Activated T-helper 2 cell treated with anti-CD3 and anti-CD28 coated beads, Interferon-gamma antibody, Interleukin-2, Interleukin-4, amounts not matched to agents 10 μg/mL and 5 μg/mL and 100 μg/mL, durations not matched to agents 14 hours and 24 hours and 36 hours (primary cell): ENCODE measurements at regions not wholly inside any gene's neighbourhood (a gene's known extent, or its start where the extent isn't known, plus 50 kb on each side); places are given as distances from the start of the nearest gene placed in this dataset.
"Not testable (repeated sequence)": the region's sequence is repeated elsewhere in the genome, so short reads cannot be mapped to it uniquely, and the experiment has no call there.

Source experiments
- DNase-seq: peaks from one replicate; pipeline ENCODE4 v3.0.0; 2021; ENCODE audit warnings: low spot score
- H3K27ac Mint-ChIP-seq: one replicate; pipeline ENCODE4 v1.8.0; 2021; ENCODE audit warnings: mixed read lengths
- H3K27me3 Mint-ChIP-seq: one replicate; pipeline ENCODE4 v1.8.0; 2021; ENCODE audit warnings: low read depth, mixed read lengths
- H3K36me3 Mint-ChIP-seq: one replicate; pipeline ENCODE4 v1.8.0; 2021; ENCODE audit warnings: low read depth, mixed read lengths
- H3K4me1 Mint-ChIP-seq: one replicate; pipeline ENCODE4 v1.8.0; 2021; ENCODE audit warnings: low read depth, mixed read lengths
- H3K4me3 Mint-ChIP-seq: one replicate; pipeline ENCODE4 v1.8.0; 2021; ENCODE audit warnings: low read depth, mild to moderate bottlenecking, moderate library complexity, mixed read lengths
- H3K9me3 Mint-ChIP-seq: one replicate; pipeline ENCODE4 v1.8.0; 2021; ENCODE audit warnings: mixed read lengths
- intact Hi-C: fragments of 100-400 bp; cut with micrococcal nuclease; formaldehyde crosslinking; loops from one replicate; pipeline ENCODE4 v1.15.1; 2023

- no peak for DNase-seq
- H3K4me1 Mint-ChIP-seq = no peaks in the 10 kb centered on the region
- H3K27me3 Mint-ChIP-seq = peaks cover 16% of the 10 kb centered on the region
- H3K27ac Mint-ChIP-seq = no peak overlapping the region
- no peaks in the 10 kb centered on the region for H3K9me3 Mint-ChIP-seq
- H3K36me3 Mint-ChIP-seq = no peaks in the 10 kb centered on the region
- intact Hi-C loops = no loop called here
- no peak overlapping the region for H3K4me3 Mint-ChIP-seq
These were observed 103.7 kb upstream of the MNS1 start for GRCh38 chr15:56568466-56569167.

GRCh38 chr15:56557415-56557814 lies 92.5 kb upstream of the MNS1 start:
- intact Hi-C loops = no loop called here
- Mint-ChIP-seq H3K27ac (no peak overlapping the region), H3K36me3 (no peaks in the 10 kb centered on the region), H3K4me1 (no peaks in the 10 kb centered on the region), H3K4me3 (no peak overlapping the region), H3K27me3 (peaks cover 1% of the 10 kb centered on the region), H3K9me3 (peaks cover 35% of the 10 kb centered on the region)
- no peak for DNase-seq

- Mint-ChIP-seq H3K9me3 (peaks cover 27% of the 10 kb centered on the region), H3K4me3 (no peak overlapping the region), H3K36me3 (no peaks in the 10 kb centered on the region), H3K27me3 (peaks cover 1% of the 10 kb centered on the region), H3K27ac (no peak overlapping the region), H3K4me1 (no peaks in the 10 kb centered on the region)
- DNase-seq = no peak
- intact Hi-C loops = no loop called here
These were observed 88.5 kb upstream of the MNS1 start for GRCh38 chr15:56553486-56553885.

DNA sequence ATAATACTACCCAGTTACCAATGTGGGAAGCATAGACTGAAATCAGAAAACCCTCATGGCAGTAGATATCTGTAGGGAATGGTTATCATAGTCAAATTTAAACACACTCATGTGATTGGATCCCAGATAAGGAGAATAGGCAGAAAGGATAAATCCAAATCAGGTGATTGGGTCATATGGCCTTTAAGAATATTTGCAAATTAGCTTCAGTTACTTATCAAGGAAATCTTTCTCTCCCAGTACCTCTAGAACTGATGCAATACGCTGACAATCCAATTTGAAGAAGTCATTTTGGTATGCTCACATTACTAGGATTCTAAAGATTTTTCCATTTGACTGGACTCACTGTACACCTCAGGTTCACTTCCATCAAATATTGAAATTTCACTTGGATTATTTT lies 87.7 kb upstream of the MNS1 start:
- Mint-ChIP-seq H3K27me3 (peaks cover 1% of the 10 kb centered on the region), H3K4me3 (no peak overlapping the region), H3K4me1 (no peaks in the 10 kb centered on the region), H3K9me3 (peaks cover 19% of the 10 kb centered on the region), H3K36me3 (no peaks in the 10 kb centered on the region), H3K27ac (no peak overlapping the region)
- intact Hi-C loops = no loop called here
- DNase-seq = no peak

DNA sequence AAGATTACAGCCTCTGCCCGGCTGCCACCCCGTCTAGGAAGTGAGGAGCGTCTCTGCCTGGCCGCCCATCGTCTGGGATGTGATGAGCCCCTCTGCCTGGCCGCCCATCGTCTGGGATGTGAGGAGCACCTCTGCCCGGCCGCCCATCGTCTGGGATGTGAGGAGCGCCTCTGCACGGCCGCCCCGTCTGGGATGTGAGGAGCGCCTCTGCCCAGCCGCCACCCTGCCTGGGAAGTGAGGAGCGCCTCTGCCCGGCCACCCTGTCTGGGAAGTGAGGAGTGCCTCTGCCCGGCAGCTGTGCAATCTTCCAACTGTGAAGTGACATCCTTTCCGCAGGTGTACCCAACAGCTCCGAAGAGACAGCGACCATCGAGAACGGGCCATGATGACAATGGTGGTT lies 75.6 kb upstream of the MNS1 start:
- DNase-seq, H3K27ac Mint-ChIP-seq, H3K36me3 Mint-ChIP-seq, H3K4me3 Mint-ChIP-seq, H3K4me1 Mint-ChIP-seq, intact Hi-C loops, H3K27me3 Mint-ChIP-seq: not testable (repeated sequence)
- peaks cover 21% of the 10 kb centered on the region for H3K9me3 Mint-ChIP-seq

GRCh38 chr15:56540157-56540556 lies 75.2 kb upstream of the MNS1 start:
- H3K27me3 Mint-ChIP-seq, H3K4me1 Mint-ChIP-seq, intact Hi-C loops, H3K4me3 Mint-ChIP-seq, DNase-seq, H3K27ac Mint-ChIP-seq, H3K36me3 Mint-ChIP-seq: not testable (repeated sequence)
- peaks cover 21% of the 10 kb centered on the region for H3K9me3 Mint-ChIP-seq

DNA sequence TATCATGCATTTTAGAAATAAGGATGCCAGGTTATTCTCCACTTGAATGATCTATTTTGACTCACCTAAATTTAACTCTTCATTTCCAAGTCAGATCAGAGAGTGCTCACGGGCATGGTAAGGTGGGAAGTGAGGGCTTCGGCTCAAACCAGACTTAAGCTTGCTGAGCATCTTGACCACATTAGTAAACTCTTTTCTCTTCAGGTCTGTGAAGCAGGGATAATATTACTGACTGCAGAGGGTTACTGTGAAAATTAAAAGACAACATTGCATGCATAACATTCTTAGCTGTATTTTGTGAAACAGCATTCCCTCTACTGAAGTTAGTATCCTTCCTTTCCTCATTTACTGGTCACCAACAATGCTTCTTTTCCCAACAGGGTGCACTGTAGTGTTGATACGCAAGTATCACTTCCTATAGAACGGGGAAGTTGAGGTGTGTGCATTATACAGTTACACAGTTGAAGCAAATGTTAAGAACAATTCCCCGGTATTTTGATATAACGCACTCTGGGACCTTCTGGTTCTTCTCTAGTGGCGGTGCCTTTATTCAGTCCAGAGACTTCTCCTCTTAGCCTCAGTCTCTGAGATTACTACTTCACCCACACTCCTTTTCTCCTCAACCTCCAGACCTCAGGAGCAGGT lies 74.1 kb upstream of the MNS1 start:
- Mint-ChIP-seq H3K9me3 (peaks cover 10% of the 10 kb centered on the region), H3K36me3 (no peaks in the 10 kb centered on the region), H3K4me3 (no peak overlapping the region), H3K27me3 (peaks cover 5% of the 10 kb centered on the region), H3K27ac (no peak overlapping the region), H3K4me1 (peaks cover 7% of the 10 kb centered on the region)
- DNase-seq = no peak
- intact Hi-C loops = no loop called here

GRCh38 chr15:56537881-56538280 lies 72.9 kb upstream of the MNS1 start:
- Mint-ChIP-seq H3K4me3 (no peak overlapping the region), H3K27me3 (peaks cover 9% of the 10 kb centered on the region), H3K27ac (no peak overlapping the region), H3K9me3 (peaks cover 4% of the 10 kb centered on the region), H3K4me1 (peaks cover 7% of the 10 kb centered on the region), H3K36me3 (no peaks in the 10 kb centered on the region)
- intact Hi-C loops = no loop called here
- peak; percentile 41 for DNase-seq

DNA sequence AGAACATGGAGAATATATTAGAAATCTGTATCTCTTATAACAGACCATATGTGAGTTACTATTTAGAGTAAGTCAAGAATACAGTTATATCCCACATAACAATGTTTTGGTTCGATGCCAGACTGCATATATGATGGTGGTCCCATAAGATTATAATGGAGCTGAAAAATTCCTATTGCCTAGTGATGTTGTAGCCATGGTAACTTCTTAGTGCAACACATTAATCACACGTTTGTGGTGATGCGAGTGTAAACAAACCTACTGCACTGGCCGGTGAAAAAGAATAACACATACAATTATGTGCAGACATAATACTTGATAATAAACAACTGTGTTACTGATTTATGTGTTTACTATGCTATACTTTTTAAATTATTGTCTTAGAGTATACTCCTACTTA lies 69.8 kb upstream of the MNS1 start:
- no peaks in the 10 kb centered on the region for H3K36me3 Mint-ChIP-seq
- H3K27ac Mint-ChIP-seq = no peak overlapping the region
- peaks cover 7% of the 10 kb centered on the region for H3K4me1 Mint-ChIP-seq
- H3K9me3 Mint-ChIP-seq = no peaks in the 10 kb centered on the region
- no peak for DNase-seq
- intact Hi-C loops = no loop called here
- peaks cover 9% of the 10 kb centered on the region for H3K27me3 Mint-ChIP-seq
- H3K4me3 Mint-ChIP-seq = no peak overlapping the region

DNA sequence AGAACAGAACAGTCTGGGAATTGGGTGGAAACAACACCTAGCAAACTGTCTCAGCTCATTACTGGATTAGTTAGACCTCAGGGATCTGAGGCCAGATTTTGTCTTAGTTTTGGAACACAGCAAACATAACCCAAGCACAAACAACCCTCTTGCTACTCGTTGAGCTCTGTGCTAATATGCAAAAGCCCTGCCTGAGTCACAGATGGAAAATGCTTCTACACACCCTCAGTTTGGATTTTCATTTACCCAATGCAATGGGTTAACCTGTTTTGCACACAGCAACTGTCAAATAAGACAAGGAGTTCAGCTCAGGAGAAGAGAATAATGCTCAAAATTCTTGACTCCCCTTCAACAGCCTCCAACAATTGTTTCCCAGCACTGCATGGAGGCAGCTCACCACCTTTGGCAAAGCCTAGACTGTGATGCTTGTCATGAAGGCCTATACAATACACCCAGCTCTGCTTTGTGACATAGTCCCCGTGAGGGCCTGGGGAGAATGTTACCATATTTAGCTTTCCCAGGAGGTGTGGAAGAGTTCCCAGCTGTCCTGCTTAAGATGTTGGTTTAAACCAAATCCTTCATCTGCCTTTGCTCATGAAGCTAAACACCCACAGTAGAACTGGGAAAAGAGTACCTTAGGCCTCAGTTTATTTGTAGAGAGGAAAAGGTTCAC lies 68.9 kb upstream of the MNS1 start:
- no peak for DNase-seq
- H3K27ac Mint-ChIP-seq = no peak overlapping the region
- peaks cover 7% of the 10 kb centered on the region for H3K4me1 Mint-ChIP-seq
- no peak overlapping the region for H3K4me3 Mint-ChIP-seq
- peaks cover 6% of the 10 kb centered on the region for H3K27me3 Mint-ChIP-seq
- H3K9me3 Mint-ChIP-seq = no peaks in the 10 kb centered on the region
- H3K36me3 Mint-ChIP-seq = no peaks in the 10 kb centered on the region
- intact Hi-C loops = no loop called here

GRCh38 chr15:56532721-56533460 lies 68.0 kb upstream of the MNS1 start:
- H3K27ac Mint-ChIP-seq = no peak overlapping the region
- H3K4me3 Mint-ChIP-seq = no peak overlapping the region
- H3K4me1 Mint-ChIP-seq = peaks cover 1% of the 10 kb centered on the region
- DNase-seq = no peak
- intact Hi-C loops = no loop called here
- peaks cover 4% of the 10 kb centered on the region for H3K27me3 Mint-ChIP-seq
- no peaks in the 10 kb centered on the region for H3K9me3 Mint-ChIP-seq
- H3K36me3 Mint-ChIP-seq = no peaks in the 10 kb centered on the region

- Mint-ChIP-seq H3K27ac (no peak overlapping the region), H3K27me3 (peaks cover 7% of the 10 kb centered on the region), H3K4me3 (no peak overlapping the region), H3K36me3 (no peaks in the 10 kb centered on the region), H3K4me1 (no peaks in the 10 kb centered on the region), H3K9me3 (no peaks in the 10 kb centered on the region)
- intact Hi-C loops = no loop called here
- DNase-seq = no peak
These were observed 65.2 kb upstream of the MNS1 start for GRCh38 chr15:56530157-56530556.

- Mint-ChIP-seq H3K27me3 (peaks cover 7% of the 10 kb centered on the region), H3K4me3 (no peak overlapping the region), H3K4me1 (no peaks in the 10 kb centered on the region), H3K27ac (no peak overlapping the region), H3K36me3 (no peaks in the 10 kb centered on the region), H3K9me3 (no peaks in the 10 kb centered on the region)
- intact Hi-C loops = no loop called here
- no peak for DNase-seq
These were observed 63.2 kb upstream of the MNS1 start for GRCh38 chr15:56528136-56528535.
